Stimulated activated CD8-positive, alpha-beta memory T cell treated with anti-CD3 and anti-CD28 coated beads, Interleukin-4, amount 100 ng/mL, for 4 hours (primary cell): ENCODE measurements at regions not wholly inside any gene's neighbourhood (a gene's known extent, or its start where the extent isn't known, plus 50 kb on each side); places are given as distances from the start of the nearest gene placed in this dataset.

Experiments
- DNase-seq, 2 donors: peaks; one replicate each; pipeline ENCODE4 v3.0.0-alpha.2; 2020; ENCODE audit warnings: low read depth in 2 of 2, low spot score in 1 of 2

DNA sequence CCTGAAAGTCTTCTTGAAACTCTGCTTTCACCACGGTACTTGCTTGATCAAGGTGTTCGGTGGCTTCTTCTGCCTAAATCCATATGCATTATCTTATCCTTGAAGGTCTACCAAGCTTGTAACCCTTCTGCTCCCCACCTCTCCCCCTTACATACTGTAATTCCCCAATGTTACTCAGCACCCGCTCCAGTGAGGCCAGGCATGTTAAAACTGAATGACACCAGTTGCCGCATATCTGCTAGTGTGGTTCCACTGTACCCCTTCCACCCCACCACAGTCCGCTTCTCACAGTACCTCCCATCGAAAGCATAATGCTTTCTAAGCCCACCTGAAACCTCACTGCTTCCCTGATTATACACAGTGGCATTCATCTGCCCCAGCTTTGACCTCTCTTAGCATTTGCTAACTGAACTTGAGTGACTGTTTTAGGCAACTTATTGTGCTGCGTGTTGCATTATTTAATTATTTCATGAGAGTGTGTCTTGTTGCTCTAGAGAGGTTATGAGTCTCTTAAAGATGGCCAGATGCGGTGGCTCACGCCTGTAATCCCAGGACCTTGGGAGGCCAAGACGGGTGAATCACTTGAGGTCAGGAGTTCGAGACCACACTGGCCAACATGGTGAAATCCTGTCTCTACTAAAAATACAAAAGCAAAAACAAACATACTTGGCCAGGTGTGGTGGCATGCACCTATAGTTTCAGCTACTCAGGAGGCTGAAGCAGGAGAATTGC is 87.6 kb upstream of the MBNL2 start:
- DNase-seq, result no peak

DNA sequence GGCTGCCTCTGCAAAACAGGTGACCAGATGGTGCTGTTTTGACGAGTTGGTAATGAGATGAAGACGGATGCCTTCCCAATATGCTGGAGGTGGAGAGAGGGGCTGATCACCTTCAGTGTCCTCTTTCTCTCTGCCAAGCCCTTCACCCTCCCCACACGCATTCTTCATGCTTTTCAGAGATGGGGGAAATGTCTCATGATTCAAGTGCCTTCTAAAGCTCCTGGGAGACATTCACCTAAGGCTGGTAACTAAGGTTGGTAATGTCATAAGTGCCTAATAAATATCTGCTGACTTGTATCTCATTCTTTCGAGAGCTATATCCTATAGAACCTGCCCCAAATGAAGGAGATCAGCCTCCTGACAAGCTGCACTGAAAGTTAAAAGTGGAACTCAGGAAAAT is 86.2 kb upstream of the MBNL2 start:
- DNase-seq, result no peak

DNA sequence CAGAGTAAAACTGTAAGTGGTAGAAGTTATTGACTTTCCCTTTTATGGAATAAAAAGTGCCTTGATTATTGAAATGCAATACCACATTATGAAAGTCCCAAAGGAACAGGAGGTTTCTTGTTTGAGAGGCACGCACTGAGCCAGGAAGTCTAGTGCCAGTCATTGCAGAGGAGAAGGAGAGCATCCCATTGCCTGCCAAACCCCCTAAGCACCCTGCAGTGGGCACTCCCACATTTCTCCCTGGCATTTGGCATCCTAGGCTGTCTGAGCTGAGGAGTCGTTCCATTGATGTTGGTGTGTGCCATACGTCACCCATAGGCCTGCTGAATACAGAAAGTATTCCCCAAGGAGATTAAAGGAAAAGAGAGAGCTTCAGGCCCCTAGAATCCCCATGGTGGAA is 85.7 kb upstream of the MBNL2 start:
- no peak for DNase-seq

DNA sequence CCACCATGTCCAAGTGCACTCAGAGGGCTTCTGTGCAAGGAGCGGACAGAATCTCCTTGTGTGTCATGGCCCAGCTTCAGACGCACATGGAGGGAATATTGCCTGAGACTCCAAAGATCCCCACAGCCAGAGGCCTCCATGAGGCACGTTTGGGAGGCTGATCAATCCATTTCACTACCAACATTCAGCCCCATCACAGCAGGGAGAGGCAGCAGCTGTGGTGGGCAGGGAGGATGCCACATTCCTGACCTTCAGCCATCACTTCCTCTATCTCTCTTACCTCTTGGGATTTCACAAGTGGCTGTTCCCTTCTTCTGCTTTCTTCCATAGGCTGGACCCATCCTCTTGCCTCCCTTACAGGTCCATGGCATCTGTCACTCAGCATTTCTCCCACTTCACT is 82.4 kb upstream of the MBNL2 start:
- no peak for DNase-seq

DNA sequence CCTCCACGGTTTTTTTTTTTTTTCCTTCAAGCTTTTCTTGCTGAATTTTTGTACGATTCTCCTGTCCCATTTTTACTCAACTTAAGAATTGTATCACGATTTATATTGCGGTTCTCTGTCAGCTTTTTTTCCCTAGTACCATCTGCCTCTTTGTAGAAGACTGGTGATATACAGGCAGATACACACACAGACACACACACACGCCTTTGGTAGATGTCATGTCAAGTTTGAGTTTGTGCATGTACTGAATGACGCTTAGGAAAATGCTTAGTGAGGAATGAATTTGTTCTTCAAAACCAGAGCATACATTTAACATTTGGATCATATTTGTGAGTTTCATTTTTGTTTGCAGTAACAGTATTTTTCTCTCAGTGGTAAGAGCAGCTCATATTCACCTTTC is 82.0 kb upstream of the MBNL2 start:
- no peak for DNase-seq

DNA sequence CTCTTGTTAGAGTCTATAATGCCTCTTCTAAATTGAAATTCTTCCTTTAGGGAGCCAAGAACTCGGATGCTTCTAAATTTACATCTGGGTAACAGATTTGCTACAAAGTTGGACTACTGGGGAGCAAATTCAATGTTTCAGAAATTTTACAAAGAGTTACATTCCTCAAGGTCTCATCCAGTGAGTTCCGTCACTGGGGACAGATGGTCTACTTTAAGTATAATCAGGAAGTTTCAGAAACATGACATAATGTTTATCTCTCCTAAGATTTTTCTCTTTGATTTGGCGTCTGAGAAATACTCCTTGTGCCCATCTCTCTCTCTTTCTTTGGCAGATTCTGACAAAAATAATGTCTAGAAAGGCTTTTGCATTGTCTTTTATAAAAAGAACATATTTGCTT is 81.5 kb upstream of the MBNL2 start:
- DNase-seq, result no peak

DNA sequence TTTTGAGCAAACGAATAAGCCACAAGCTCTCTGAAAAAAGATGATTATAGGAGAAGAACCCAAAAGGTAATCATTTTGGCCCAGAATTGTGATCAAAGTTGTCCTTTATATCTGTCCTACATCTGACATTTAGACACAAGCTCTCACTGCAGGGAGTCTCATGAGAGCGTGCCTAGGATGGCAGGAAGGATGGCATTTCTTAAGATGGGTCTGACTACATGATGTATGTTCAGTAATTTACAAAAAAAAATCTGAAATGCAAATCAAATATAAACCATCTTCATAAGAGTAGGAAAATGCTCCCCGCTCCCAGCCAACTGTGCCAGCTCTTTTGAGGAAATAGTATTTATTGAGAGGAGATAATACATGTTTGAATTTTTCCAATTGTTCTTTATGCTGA is 81.0 kb upstream of the MBNL2 start:
- DNase-seq, result no peak

DNA sequence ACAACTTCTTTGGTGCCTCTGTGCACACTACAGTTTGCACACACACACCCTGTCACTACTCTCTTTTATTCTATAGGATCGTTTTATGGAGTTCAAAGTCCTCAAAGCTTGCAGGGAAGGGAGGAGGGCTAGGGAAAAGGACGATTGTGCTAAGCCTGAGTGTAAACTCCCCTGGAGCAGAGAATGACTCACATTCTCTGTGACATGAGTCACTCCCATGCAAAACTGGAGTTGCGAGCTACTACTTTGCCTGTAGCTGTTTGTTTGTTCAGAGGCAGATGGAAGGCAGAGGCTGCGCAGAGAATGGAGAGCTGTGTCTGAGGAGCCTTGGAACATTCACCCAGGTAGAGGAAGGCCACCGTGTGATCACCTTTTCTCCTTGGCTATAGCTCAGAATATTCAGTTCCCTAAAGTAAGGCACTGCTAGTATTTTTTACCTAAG is 80.5 kb upstream of the MBNL2 start:
- no peak for DNase-seq

DNA sequence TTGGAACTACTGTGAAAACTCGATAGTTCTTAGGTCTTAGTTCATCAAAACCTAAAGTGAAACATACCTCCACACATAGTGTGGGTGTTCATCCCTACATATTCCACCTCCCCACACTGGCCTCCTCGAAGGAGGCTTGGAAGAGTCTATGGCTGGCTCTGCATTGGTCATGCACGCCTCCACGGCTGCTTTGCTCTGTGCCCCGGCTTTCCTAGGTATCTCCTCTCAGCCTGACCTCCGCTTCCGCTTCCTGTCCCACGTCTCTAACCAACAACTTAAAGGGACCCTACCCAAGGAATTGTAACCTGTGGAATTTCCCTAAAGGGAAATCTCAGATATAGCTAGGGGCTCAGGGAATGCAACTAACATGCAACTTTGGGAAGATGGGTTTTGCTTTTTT is 79.7 kb upstream of the MBNL2 start:
- no peak for DNase-seq

DNA sequence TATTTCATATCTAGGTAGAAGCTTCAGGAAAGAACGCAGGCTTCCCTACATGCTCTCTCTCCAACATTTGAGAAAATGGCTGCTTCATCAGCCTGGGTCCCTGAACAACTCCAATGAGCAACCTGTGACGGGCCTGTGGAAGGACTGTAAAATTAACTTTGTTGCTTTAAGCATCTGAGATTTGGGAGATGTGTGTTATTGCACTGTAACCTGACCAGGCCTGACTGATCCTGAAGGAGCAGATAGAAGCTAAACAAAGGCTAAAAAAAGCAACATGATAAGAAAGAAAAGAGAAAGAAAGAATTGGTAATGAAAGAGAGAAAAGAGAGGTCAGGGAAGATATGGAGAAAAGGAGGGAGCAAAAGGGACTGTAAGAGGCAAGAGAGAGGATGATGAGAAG is 77.1 kb upstream of the MBNL2 start:
- no peak for DNase-seq

DNA sequence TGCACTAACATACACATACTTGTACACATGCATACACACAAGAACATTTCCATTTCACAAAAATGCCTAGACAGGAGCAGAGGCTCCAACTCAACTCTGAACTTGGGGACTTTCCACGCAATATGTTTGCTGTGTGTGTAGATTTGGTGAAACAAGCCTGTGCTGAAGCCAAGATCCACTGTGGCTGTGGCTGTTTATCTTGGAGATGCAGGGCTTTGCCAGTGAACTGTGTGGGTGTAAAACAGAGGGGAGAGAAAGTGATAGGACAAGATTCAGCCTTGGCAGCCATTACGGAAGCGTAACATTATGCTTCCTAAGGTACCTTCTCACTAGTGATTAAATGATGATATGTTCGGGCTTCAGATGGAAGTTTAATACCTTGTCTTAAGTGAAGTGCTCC is 73.2 kb upstream of the MBNL2 start:
- no peak for DNase-seq

DNA sequence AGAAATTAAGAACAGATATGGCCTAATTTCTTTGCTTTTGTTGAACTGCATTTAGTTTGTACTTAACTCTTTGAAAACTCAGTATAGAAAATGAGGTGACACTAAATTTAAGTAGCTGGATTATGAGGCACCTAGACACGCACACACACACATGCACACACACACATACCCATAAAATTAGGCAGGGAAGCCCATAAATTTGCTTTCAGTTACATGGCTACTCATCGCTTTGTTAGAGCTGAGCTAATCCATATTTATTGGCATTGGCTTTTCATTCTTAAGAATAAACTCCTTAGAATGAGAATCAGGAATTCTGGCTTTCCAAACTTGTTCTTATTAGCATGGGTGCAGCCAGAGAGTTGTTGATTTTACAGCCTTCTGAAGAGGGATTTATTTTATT is 61.7 kb upstream of the MBNL2 start:
- no peak for DNase-seq

DNA sequence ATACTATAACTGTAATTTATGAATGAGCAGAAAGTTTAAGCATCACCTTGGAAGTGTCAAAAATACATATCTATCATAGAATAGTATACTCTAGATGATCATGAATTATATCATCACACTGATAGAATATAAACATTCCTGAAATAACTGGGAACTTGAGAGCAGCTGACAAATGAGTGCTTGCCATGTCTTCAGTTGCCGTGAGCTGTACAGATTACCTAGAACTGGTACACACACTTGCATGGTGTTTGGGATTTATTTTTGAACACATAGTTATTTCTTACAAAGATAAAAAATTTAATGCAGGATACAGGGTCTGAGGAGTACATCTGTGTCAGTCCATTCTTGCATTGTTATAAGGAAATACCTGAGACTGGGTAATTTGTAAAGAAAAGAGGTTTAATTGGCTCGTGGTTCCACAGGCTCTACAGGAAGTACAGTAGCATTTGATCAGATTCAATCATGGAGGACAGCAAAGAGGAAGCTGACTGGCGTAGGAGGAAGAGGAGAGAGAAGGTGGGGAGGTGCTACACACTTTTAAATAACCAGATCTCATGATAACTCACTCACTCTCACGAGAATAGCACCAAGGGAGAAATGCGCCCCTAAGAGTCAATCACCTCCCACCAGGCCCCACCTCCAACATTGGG is 60.4 kb upstream of the MBNL2 start:
- DNase-seq, result no peak

DNA sequence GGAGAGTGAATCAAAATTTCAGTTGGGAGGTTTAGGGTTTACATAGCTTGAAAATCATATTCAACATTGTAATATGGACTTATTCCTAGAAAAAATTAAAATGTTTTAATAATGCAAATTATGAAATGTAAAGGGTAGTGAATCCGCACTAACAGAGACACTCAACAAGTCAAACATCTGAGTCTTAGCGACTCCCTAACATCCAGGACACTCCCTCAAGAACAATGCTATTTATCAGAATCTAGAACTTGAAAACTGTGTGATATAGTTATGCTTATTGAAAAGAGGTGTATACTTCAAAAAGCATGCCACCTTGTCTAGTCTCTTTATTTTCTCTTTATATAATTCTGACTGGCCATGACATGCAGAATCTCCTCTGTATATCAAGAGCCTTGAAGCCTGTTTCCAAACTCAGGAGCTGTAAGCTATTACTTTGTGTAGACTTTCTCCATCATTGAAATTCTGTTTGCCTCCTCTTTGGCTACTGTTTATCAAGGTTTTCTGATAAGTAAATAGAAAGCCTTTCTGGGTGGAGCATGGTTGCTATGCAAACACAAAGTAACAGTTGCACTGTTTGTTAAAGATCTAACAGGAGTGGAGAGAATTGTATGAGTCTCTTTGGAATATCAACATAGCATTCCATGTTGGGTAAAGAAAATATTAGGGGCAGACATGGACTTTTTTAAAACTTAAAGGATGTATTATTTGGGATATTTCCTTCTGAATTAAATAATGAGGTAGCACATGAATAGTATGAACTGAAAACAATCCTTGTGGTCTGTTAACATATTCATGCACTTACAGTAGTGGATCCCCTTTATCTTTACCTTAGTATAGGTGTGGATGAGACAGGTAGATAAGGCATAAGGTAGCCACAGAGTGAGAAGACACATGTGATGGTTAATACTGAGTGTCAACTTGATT is 56.4 kb upstream of the MBNL2 start:
- no peak for DNase-seq

DNA sequence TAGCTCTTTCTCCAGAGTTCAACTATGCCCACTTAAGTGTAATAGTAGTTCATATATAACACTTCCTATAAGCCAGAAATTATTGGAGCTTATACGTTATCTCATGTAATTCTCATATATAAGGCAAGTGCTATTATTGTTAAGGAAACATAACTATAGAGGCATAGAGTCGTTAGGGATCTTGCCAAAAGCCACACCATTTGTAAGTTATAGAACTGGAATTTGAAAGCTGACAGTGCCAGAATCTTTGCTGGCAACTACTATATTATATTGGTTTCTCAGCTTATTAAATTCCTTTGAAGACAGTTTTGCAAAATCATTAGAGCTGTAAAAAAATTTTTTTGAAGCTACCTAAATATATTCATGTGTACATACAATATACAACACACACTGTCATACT is 51.0 kb upstream of the MBNL2 start:
- no peak for DNase-seq
